IPS-20b (cell line): ENCODE measurements at regions not wholly inside any gene's neighbourhood (a gene's known extent, or its start where the extent isn't known, plus 50 kb on each side); places are given as distances from the start of the nearest gene placed in this dataset.
"Not testable (repeated sequence)": the region's sequence is repeated elsewhere in the genome, so short reads cannot be mapped to it uniquely, and the experiment has no call there.

Experiments
- H3K27ac ChIP-seq: one replicate; pipeline ENCODE4 v1.5.1; 2013; ENCODE audit warnings: low read length
- H3K27me3 ChIP-seq: 2 replicates; pipeline ENCODE4 v1.6.1; 2013; ENCODE audit warnings: mild to moderate bottlenecking, low read length, inconsistent platforms; ENCODE audit not compliant: insufficient read depth
- H3K36me3 ChIP-seq: 2 replicates; pipeline ENCODE4 v1.6.1; 2013; ENCODE audit warnings: low read depth, mild to moderate bottlenecking, inconsistent platforms, low read length, moderate library complexity; ENCODE audit not compliant: insufficient read depth
- H3K4me1 ChIP-seq: 2 replicates; pipeline ENCODE4 v1.6.1; 2013; ENCODE audit warnings: mild to moderate bottlenecking, control low read depth, inconsistent platforms, low read length, moderate library complexity; ENCODE audit not compliant: insufficient read depth
- H3K4me3 ChIP-seq: 2 replicates; pipeline ENCODE4 v1.5.1; 2013; ENCODE audit warnings: mild to moderate bottlenecking, low read length, inconsistent platforms
- H3K9ac ChIP-seq: 2 replicates; pipeline ENCODE4 v1.6.1; 2013; ENCODE audit warnings: low read depth, mild to moderate bottlenecking, inconsistent platforms, low read length, moderate library complexity
- H3K9me3 ChIP-seq: 2 replicates; pipeline ENCODE4 v1.6.1; 2013; ENCODE audit warnings: mild to moderate bottlenecking, low read depth, low read length, inconsistent platforms; ENCODE audit not compliant: insufficient read depth

DNA sequence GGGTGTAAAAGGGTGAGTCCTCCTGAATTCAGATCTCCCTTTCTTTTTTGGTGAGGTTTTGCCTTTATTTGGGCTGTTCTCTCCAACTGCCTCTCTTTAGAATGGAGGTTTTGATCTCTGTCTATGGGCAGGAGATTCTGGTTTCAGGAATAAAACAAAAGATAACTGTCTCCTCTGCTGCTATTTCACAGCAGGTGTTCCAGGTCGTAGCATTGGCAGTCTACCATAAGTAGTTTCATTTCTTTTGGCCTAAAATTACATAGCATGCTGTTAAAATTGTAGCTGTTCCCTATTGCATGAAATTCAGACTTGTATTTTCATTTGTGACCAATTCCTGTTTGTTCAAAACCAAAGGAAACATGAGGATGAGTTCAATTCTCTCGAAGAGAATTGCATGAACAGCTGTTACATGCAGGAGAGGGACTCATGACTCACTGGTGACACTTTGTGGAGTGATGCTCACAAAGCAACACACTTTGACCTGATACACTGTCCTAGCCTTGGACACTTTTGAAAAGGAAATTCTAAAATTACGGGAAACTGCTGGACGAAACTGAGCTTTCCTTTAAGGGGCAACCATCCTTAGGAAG is 76.8 kb upstream of the SIRPG start:
- Histone ChIP-seq H3K9ac (no peak overlapping the region), H3K27me3 (no peaks in the 10 kb centered on the region), H3K4me1 (peaks cover 5% of the 10 kb centered on the region; the same call in 1 of the 2 replicates), H3K27ac (no peak overlapping the region), H3K36me3 (no peaks in the 10 kb centered on the region), H3K4me3 (no peak overlapping the region), H3K9me3 (no peaks in the 10 kb centered on the region)

DNA sequence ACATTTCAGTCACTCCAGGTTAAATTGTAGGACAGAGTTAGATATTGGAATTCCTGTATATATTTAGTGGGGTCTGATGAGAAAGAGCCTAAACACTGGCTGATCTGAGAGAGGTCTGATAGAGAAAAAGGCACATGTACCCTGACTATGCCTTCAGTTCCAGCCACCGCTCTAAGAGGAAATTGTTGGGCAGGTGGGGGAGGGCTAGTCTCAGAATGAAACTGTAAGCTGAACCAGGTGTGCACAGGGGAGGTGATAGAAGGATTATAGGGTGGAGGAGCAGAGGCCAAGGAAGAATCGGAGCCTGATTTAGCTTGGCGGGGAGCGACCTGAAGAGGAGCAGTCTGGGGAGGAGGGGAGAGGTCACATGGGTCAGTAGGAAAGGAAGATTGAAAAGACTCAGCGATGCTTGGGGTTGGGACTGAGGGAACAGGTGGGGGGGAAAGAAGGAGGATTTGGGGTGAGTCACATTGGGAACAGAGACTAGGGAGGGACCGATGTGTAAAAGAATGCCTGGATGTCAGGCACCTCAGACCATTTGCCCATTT is 74.3 kb upstream of the SIRPG start:
- H3K27me3 ChIP-seq, H3K4me1 ChIP-seq, H3K9ac ChIP-seq, H3K27ac ChIP-seq, H3K36me3 ChIP-seq, H3K9me3 ChIP-seq, H3K4me3 ChIP-seq: not testable (repeated sequence)

- not testable (repeated sequence) for H3K4me3 ChIP-seq, H3K9me3 ChIP-seq, H3K27ac ChIP-seq, H3K4me1 ChIP-seq, H3K36me3 ChIP-seq, H3K27me3 ChIP-seq, H3K9ac ChIP-seq
Observed at GRCh38 chr20:1730981-1731711, 73.6 kb upstream of the SIRPG start.

DNA sequence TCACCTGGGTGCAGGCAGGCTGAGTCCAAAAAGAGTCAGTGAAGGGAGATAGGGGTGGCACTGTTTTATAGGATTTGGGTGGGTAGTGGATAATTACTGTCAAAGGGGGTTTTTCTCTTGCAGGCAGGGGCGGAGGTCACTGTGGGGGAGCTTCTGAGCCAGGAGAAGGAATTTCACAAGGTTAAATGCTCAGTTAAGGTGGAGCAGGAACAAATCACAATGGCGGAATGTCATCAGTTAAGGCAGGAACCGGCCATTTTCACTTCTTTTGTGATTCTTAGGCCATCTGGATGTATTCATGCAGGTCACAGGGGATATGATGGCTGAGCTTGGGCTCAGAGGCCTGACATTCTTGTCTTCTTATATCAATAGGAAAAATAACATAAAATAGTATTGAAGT is 69.7 kb upstream of the SIRPG start:
- H3K36me3 ChIP-seq, H3K9ac ChIP-seq, H3K4me3 ChIP-seq, H3K27ac ChIP-seq, H3K4me1 ChIP-seq, H3K9me3 ChIP-seq: not testable (repeated sequence)
- peaks cover 26% of the 10 kb centered on the region; the same call in 1 of the 2 replicates for H3K27me3 ChIP-seq

DNA sequence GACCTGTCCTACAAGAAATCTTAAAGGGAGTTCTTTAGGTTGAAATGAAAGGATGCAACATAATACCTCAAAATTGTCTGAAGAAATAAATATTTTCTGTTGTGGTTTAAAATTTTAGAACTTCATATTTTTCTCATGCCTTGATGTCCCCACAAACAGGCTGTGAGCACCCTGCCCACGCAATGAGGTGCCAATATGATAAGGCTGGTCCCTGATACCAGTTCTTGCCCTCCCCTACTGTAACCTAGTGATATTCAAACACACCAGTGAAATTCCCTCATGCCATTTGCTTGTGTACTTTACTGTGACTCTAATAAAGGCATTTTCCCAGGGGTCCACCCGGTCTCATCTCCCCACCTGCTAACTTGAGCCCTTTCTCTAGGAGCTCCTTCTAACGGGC is 67.3 kb upstream of the SIRPG start:
- Histone ChIP-seq H3K4me1 (peaks cover 20% of the 10 kb centered on the region), H3K27ac (no peak overlapping the region), H3K4me3 (no peak overlapping the region), H3K36me3 (no peaks in the 10 kb centered on the region), H3K27me3 (peaks cover 48% of the 10 kb centered on the region), H3K9me3 (no peaks in the 10 kb centered on the region; the same call in 1 of the 2 replicates), H3K9ac (no peak overlapping the region)

DNA sequence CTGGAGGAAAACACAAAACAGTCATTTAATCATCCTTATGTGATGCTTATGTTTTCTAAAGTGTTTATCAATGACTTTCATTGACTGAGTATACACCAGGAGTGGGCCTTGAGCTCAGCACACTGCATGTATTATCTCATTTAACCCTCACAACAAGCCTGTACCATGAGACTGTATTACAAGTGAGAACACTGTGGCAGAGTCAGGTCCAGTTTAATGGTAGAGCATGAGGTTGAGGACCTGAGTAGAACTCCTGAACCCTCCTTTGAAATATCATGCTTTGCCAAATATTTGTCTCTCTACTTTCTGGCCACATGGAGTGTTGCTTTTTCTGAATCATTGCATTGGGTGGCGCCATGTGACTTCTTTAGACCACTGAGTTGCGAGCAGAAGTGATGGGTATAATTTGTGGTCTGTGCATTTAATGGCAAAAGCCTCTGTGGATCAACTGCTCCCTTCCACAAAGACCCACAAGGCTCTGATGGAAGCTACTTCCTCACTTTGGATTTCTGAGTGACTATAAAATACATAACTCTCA is 65.0 kb upstream of the SIRPG start:
- H3K9ac ChIP-seq, result no peak overlapping the region
- H3K27ac ChIP-seq, result no peak overlapping the region
- H3K27me3 ChIP-seq, result peaks cover 63% of the 10 kb centered on the region

DNA sequence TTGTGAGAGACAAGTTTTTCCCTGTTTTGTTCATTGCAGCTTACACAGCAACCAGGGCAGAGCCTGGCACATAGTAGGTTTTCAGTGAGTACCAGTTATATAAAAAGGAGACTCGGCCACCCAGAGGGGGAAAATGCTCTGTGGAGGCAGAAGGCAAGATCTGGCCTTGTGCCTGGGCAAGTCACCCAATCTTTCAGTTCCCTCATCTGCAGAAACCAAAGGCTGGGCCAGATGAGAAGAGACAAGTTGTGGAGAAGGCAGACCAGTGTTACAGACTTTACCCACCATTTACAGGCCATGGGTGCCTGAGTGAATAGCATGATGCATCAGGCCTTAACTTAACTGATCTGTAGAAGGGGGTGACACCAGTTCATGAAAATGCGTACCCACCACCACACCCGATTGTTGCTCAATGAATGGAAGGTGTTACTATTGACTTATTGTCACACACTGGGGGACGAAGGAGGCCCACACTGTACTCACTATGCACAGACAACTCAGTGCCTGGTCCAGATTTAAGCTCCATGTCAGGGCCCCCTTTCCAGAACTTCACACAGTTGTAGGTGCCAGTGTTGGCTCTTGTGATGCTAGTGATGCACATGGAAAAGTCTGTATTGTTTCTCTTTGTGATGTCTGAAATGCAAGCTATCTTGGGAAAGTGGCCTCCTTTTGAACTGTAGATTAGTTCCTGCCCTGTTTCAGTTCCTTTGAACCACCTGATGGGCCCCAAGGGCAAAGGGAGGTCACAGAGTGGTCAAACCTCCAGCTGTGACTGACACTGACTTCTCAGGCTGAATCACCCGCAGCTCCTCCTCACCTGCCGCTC is 64.3 kb upstream of the SIRPG start:
- Histone ChIP-seq H3K9ac (no peak overlapping the region), H3K36me3 (no peaks in the 10 kb centered on the region), H3K9me3 (no peaks in the 10 kb centered on the region; the same call in 1 of the 2 replicates), H3K27ac (no peak overlapping the region), H3K4me3 (peak overlapping the region; percentile 23; the same call in 1 of the 2 replicates), H3K27me3 (peaks cover 63% of the 10 kb centered on the region), H3K4me1 (peaks cover 20% of the 10 kb centered on the region)

More for the DNA sequence above, 65.0 kb upstream of the SIRPG start:
- peaks cover 20% of the 10 kb centered on the region for H3K4me1 ChIP-seq
- H3K36me3 ChIP-seq, result no peaks in the 10 kb centered on the region
- no peak overlapping the region for H3K4me3 ChIP-seq
- no peaks in the 10 kb centered on the region; the same call in 1 of the 2 replicates for H3K9me3 ChIP-seq

GRCh38 chr20:1720845-1721475 is 63.4 kb upstream of the SIRPG start:
- H3K36me3 ChIP-seq, result no peaks in the 10 kb centered on the region
- H3K27ac ChIP-seq, result no peak overlapping the region
- peaks cover 20% of the 10 kb centered on the region for H3K4me1 ChIP-seq
- H3K27me3 ChIP-seq, result peaks cover 63% of the 10 kb centered on the region
- H3K9me3 ChIP-seq, result no peaks in the 10 kb centered on the region; the same call in 1 of the 2 replicates
- H3K4me3 ChIP-seq, result no peak overlapping the region
- H3K9ac ChIP-seq, result no peak overlapping the region

DNA sequence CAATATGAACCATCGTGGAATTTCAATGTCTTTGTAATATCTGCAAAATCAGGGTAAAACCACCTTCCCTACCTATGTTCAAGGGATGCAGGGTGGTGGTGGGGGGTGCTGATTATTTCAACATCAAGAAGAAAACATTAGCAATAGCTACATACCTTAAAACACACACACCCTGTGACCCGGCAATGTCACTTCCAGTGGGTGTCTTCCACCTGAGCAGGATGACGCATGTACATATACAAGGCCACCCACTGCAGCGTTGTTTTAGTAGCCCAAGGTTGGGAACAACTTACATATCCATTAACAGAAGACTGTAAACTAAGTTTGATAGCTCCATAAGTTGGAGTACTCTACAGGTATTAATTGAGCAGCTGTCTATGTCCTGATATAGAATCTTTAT is 62.6 kb upstream of the SIRPG start:
- Histone ChIP-seq H3K4me1 (peaks cover 20% of the 10 kb centered on the region), H3K27me3 (peaks cover 61% of the 10 kb centered on the region), H3K27ac (no peak overlapping the region), H3K4me3 (no peak overlapping the region), H3K9ac (no peak overlapping the region), H3K36me3 (no peaks in the 10 kb centered on the region), H3K9me3 (no peaks in the 10 kb centered on the region; the same call in 1 of the 2 replicates)

GRCh38 chr20:1718604-1719384 is 61.2 kb upstream of the SIRPG start:
- H3K27me3 ChIP-seq, result peaks cover 47% of the 10 kb centered on the region
- H3K36me3 ChIP-seq, result no peaks in the 10 kb centered on the region
- no peak overlapping the region for H3K9ac ChIP-seq
- peaks cover 20% of the 10 kb centered on the region for H3K4me1 ChIP-seq
- no peaks in the 10 kb centered on the region for H3K9me3 ChIP-seq
- no peak overlapping the region for H3K27ac ChIP-seq
- H3K4me3 ChIP-seq, result no peak overlapping the region
